ENCODE measurements at regions not wholly inside any gene's neighbourhood (a gene's known extent, or its start where the extent isn't known, plus 50 kb on each side); places are given as distances from the start of the nearest gene placed in this dataset.

DNA sequence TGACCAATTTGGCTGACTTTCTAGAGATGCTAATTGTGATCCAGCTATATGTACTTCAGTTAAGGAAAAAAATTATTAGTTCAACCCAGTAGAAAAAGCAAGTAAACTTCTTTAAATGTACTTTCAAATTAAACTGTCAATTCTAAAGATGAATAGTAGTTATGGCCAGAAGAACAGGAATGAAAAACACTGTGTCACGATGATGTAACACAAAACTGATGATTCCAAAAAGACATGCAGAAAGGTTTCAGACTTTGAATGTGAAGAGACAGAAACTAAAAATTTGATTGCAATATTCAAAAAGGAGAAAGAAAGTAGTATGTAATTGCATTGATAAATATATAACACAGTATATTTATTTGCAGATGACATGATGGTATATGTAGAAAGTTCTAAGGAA is 127.3 kb upstream of the NR4A3 start:
- no peak overlapping the region for H3K27ac Mint-ChIP-seq
- POLR2A ChIA-PET, result no interaction called here
- H3K9me3 Mint-ChIP-seq, result peaks cover 2% of the 10 kb centered on the region
- no peaks in the 10 kb centered on the region for H3K27me3 Mint-ChIP-seq
- H3K4me3 Mint-ChIP-seq, result no peak overlapping the region
- no peaks in the 10 kb centered on the region for H3K4me1 Mint-ChIP-seq
- intact Hi-C loops (cut with micrococcal nuclease), result no loop called here
- ATAC-seq (ENCODE audit: low read depth), result no peak
- no peak for TF ChIP-seq CTCF (IDR thresholded peaks at IDR 0.05)
- H3K36me3 Mint-ChIP-seq (ENCODE audit: low read depth), result no peaks in the 10 kb centered on the region
- CTCF ChIA-PET, result no interaction called here
- DNase-seq, result no peak

GRCh38 chr9:99699396-99699795 is 122.3 kb upstream of the NR4A3 start:
- POLR2A ChIA-PET, result no interaction called here
- no peaks in the 10 kb centered on the region for H3K36me3 Mint-ChIP-seq (ENCODE audit: low read depth)
- H3K27me3 Mint-ChIP-seq, result peaks cover 6% of the 10 kb centered on the region
- CTCF ChIA-PET, result no interaction called here
- H3K4me3 Mint-ChIP-seq, result no peak overlapping the region
- peaks cover 2% of the 10 kb centered on the region for H3K9me3 Mint-ChIP-seq
- ATAC-seq (ENCODE audit: low read depth) (no peak), DNase-seq (no peak)
- H3K4me1 Mint-ChIP-seq, result no peaks in the 10 kb centered on the region
- intact Hi-C loops (cut with micrococcal nuclease), result no loop called here
- TF ChIP-seq CTCF (IDR thresholded peaks at IDR 0.05), result no peak
- no peak overlapping the region for H3K27ac Mint-ChIP-seq

DNA sequence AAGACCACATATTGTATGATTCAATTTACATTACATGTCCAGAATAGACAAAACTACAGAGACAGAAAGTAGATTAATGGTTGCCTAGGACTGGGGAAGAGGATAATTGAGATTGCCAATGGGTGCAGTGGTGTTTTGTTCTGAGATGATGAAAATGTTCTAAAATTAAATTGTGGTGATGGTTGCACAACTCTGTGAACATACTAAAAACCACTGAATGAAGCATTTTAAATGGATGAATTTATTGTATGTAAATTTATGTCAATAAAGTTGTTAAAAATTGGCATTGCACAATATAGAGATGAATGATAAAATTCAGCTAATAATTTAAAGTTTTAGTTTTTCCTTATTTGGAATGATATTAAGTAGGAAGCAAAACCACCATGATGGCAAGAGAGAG is 109.5 kb upstream of the NR4A3 start:
- ChIA-PET POLR2A (no interaction called here), CTCF (no interaction called here)
- ATAC-seq (ENCODE audit: low read depth) (no peak), DNase-seq (no peak)
- H3K4me3 Mint-ChIP-seq, result no peak overlapping the region
- intact Hi-C loops (cut with micrococcal nuclease), result no loop called here
- H3K36me3 Mint-ChIP-seq (ENCODE audit: low read depth), result no peaks in the 10 kb centered on the region
- no peaks in the 10 kb centered on the region for H3K27me3 Mint-ChIP-seq
- TF ChIP-seq CTCF (IDR thresholded peaks at IDR 0.05), result no peak
- no peak overlapping the region for H3K27ac Mint-ChIP-seq
- no peaks in the 10 kb centered on the region for H3K9me3 Mint-ChIP-seq
- H3K4me1 Mint-ChIP-seq, result peaks cover 8% of the 10 kb centered on the region

- ChIA-PET CTCF (no interaction called here), POLR2A (interaction anchor here (0.6 kb wide), 1 partner anchor 102 kb away, joined by 3 read pairs; no protein-coding TSS in a partner anchor)
- no peak for TF ChIP-seq CTCF (IDR thresholded peaks at IDR 0.05)
- Mint-ChIP-seq H3K4me1 (peaks cover 8% of the 10 kb centered on the region), H3K27me3 (no peaks in the 10 kb centered on the region), H3K27ac (no peak overlapping the region), H3K4me3 (peak overlapping the region; percentile 2), H3K9me3 (no peaks in the 10 kb centered on the region), H3K36me3 (ENCODE audit: low read depth) (no peaks in the 10 kb centered on the region)
- no peak for ATAC-seq (ENCODE audit: low read depth)
- intact Hi-C loops (cut with micrococcal nuclease), result no loop called here
- no peak for DNase-seq
Observed at GRCh38 chr9:99713838-99714306, 107.8 kb upstream of the NR4A3 start.

- CTCF ChIA-PET, result no interaction called here
- Mint-ChIP-seq H3K9me3 (no peaks in the 10 kb centered on the region), H3K27ac (no peak overlapping the region), H3K36me3 (ENCODE audit: low read depth) (no peaks in the 10 kb centered on the region), H3K4me1 (peaks cover 33% of the 10 kb centered on the region), H3K4me3 (no peak overlapping the region), H3K27me3 (no peaks in the 10 kb centered on the region)
- intact Hi-C loops (cut with micrococcal nuclease), result no loop called here
- POLR2A ChIA-PET, result interaction anchor here (0.6 kb wide), 1 partner anchor 68 kb away, joined by 3 read pairs; no protein-coding TSS in a partner anchor
- DNase-seq (no peak), ATAC-seq (ENCODE audit: low read depth) (no peak)
- TF ChIP-seq CTCF (IDR thresholded peaks at IDR 0.05), result no peak
Observed at GRCh38 chr9:99718631-99719030, 103.1 kb upstream of the NR4A3 start.

Measured in activated B cell treated with CpG ODN at 0.5 μM for 24 hours (primary cell).